ENCODE measurements at regions not wholly inside any gene's neighbourhood (a gene's known extent, or its start where the extent isn't known, plus 50 kb on each side); places are given as distances from the start of the nearest gene placed in this dataset.
"Not testable (repeated sequence)": the region's sequence is repeated elsewhere in the genome, so short reads cannot be mapped to it uniquely, and the experiment has no call there.

DNA sequence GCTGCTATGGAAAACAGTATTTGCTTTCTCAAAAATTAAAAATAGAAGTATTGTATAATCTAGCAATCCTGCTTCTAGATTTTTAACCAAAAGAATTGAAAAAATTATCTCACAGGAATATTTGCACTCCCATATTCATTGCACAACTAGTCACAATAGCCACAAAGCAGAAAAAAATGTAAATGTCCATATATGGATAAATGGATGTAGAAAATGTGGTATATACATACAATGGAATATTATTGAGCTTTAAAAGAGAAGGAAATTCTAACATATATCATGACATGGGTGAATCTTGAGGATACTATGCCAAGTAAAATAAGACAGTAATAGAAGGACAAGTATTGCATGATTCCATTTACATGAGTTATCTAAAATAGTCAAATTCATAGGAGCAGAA is 2753.0 kb downstream of the PCDH9 start:
- DNase-seq, result no peak

GRCh38 chr13:64476041-64476568 is 2754.0 kb downstream of the PCDH9 start:
- not testable (repeated sequence) for DNase-seq

GRCh38 chr13:64471916-64472315 is 2758.2 kb downstream of the PCDH9 start:
- no peak for DNase-seq

GRCh38 chr13:64470751-64471150 is 2759.4 kb downstream of the PCDH9 start:
- no peak for DNase-seq

DNA sequence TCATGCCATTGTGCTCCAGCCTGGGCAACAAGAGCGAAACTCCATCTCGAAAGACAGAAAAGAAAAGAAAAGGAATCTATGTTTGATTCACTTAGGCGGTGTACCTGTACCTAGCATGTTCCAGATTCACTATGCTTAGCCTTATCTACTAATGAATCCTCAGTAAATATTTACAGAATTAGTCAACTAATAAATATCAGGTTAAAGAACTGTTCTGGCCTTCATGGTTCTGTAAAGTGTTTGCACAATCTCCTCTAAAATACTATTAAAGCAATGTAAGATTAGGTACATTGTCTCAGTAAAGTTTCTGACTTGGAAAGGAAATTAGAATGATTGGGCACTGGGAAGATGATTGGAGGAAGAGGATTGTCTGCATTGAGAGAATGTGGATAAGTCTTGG is 2770.4 kb downstream of the PCDH9 start:
- no peak for DNase-seq

DNA sequence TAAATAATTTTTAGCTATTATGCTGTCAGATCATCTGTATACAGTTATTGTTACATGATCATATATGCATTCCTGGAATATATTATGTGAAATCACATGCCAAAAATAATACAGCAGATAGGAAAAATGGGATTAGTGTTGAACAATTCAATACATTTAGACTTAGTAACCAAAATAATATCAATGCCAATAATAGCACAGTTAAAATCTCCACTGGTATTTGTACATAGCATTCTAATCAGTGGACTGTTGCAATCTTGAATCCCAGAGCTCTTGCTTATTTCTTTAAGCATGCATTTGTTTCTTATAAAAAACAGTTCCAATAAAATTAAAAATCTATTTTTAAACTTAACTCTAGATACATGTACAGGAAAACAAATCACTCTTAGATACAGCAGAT is 2772.2 kb downstream of the PCDH9 start:
- no peak for DNase-seq

DNA sequence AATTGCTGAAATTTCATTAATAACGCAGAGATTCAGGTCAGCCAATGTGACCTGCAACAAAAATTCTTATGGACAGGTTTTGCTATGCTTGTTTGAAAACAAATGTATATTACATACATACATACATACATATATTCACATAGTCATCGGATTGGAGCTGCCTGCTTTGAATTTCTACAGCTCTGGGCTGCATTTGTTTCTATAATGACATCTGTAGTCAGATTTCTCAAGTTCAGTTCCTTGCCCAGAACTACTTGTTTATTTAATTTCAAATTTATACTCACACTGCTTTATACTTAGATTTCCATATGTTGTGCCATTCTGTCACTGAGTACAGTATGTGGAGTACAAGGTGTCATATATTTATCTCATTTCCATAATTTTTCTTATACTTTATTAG is 2775.0 kb downstream of the PCDH9 start:
- no peak for DNase-seq

GRCh38 chr13:64453831-64454230 is 2776.3 kb downstream of the PCDH9 start:
- DNase-seq, result no peak

- no peak for DNase-seq
Measured at GRCh38 chr13:64446372-64446771, 2783.8 kb downstream of the PCDH9 start.

GRCh38 chr13:64441740-64442139 is 2788.4 kb downstream of the PCDH9 start:
- DNase-seq, result no peak

DNA sequence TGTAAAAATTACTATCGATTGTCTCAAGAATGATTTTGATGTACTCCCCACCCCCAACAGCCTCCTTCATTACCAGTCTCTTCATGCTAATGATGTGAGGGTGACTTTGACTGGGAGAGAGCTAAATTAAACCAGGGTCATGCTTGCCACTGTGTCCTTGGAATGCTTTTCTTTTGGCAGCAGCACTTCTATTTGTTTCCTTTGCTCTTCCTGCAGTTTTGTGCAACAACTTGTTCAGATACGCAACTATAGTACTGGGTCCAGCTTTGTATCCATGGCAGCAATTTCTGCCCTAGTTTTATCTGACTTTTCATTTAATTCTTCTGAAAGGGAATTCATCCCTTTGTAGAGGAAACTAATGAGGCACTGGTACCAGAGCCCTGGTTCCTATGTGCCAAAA is 2792.1 kb downstream of the PCDH9 start:
- peak in 1 of 56 donors; percentile 4 for DNase-seq

GRCh38 chr13:64429691-64430090 is 2800.4 kb downstream of the PCDH9 start:
- no peak for DNase-seq

GRCh38 chr13:64428196-64428595 is 2801.9 kb downstream of the PCDH9 start:
- DNase-seq, result no peak

- DNase-seq, result no peak
Measured at GRCh38 chr13:64423467-64423866, 2806.7 kb downstream of the PCDH9 start.

GRCh38 chr13:64420181-64420580 is 2810.0 kb downstream of the PCDH9 start:
- DNase-seq, result no peak

DNA sequence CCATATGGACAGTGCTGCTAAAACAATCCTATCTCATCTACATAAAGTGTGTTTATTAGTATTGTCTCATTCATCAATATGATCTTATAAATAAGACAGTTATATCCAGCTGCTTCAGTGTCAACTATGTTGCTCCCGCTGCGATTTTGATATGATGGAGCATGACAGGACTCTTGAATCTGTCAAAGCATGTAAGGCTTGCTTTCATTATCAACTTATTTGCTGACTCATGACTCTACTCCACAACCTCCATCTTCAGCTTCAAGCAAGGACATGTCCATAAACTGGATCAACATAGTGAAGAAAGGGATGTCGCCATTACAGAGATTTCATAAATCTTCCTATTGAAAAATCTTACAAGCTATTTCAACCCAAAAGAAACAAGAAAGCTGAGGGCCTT is 2812.6 kb downstream of the PCDH9 start:
- DNase-seq, result no peak

DNA sequence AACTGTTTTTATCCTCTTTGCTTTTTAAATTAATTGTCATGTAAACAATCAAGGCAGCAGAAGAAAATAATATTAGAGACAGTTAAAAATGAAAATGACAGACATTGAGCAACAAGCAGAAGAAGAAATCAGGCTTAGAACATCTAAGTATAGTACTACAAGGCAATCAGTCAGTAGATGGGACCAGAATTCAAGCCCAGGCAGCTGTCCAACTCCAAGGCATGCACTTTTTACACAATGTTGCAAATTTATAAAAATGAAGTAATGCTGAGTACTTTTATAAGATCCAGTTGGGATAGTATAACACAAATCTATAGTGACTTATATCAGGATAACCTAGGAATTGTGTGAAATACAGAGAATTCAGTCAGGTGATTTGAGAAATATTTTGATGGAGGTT is 2815.8 kb downstream of the PCDH9 start:
- DNase-seq, result no peak

DNA sequence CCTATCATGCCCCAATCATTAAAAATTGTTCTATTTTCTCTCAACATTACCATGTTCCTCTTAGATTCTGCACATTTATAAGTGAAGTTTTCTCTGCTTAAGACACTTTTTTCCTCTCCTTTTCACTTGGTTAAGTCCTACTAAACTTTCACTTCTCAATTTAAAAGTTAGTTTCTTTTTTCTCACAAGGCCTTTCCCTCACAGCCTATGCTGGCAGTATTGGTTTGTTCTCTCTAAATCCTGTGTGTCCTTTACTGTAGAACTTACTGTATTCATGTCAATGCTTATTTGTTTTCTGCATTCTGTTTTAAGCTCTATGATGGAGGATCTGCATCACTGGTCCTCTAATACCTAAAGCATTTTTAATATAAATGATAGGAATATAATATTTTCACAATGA is 2816.6 kb downstream of the PCDH9 start:
- DNase-seq, result no peak

DNA sequence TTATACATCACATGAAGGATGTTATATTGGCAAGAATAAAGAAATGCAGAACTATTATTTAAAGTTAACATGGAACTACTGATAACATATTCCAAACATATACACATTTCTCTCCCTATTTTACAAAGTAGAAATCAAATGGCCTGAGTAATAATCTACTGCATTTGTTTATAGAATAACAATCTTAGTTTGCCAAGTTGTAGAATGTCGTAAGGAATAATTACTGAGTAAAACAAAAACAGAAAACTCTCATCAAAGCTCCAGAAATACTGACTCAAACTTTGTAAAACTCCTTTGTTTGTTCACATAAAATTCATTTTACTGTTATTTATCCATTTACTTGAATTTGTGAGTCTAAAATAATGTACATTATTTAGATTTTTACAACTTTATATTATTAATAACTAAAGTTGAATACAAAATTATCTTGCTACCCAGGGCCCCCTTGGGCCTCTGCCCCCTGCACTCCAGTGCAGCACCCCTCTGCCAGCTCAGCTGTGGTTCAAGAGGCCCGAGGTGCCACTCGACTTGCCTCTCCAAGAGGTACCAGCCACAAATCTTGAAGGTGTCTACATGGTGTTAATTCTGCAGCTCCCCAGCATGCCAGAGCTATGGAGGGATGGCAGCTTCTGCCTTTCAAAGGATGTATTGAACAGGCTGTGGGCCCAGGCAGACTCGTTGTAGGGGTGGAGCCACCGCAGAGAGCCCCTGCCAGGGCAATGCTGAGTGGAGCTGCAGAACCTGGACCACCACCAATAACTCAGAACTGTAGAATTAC is 2819.7 kb downstream of the PCDH9 start:
- no peak for DNase-seq

- DNase-seq, result no peak
Measured at GRCh38 chr13:64397701-64398100, 2832.4 kb downstream of the PCDH9 start.

- DNase-seq, result no peak
Measured at GRCh38 chr13:64377606-64378005, 2852.5 kb downstream of the PCDH9 start.

DNA sequence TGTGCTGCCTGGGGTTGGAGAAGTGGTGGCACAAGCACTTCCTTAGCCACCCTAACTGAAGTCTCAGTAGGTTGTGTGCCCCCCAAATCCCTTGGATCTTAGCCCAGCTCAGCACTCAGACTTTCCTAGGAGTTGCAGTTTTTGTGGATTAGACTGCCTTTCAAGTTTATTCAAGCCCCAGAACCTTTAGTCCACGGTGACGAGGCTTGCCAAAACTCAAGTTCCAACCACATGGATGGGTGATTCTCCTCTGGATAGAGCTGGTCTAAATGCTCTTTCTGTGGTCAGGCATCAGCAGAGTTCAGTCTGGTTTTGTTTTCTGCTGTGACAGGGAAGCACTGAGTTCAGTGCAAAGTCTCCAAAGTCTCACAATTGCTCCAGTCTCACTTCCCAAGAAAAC is 2858.7 kb downstream of the PCDH9 start:
- no peak for DNase-seq

GRCh38 chr13:64371045-64371444 is 2859.1 kb downstream of the PCDH9 start:
- no peak for DNase-seq

GRCh38 chr13:64369121-64369520 is 2861.0 kb downstream of the PCDH9 start:
- no peak for DNase-seq

Measured in amygdala (tissue), 56 donors.